ENCODE measurements at regions not wholly inside any gene's neighbourhood (a gene's known extent, or its start where the extent isn't known, plus 50 kb on each side); places are given as distances from the start of the nearest gene placed in this dataset.

DNA sequence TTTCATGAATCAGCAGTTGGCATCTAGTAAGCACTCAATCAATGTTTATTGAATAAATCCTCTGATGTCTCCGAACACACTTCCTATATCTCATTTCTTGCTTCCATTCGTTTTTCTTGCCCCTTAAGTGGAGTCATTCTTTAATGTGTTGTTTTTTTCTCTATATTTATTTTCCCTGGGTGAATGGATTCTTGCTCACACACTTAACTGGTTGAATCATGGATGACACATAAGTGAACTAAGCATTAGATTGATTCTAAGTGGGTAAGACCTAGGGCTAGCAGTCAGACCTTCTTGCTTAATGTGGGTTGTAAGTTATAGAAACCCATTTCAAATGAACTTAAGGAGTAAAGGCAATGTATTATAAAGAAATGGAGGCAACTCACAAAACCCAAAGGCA, 111.1 kb downstream of the RTL3 start:
- H3K9me3 ChIP-seq (ENCODE audit: control insufficient read depth in 2 of 2, insufficient read depth in 1 of 2, low read depth in 1 of 2, low read length in 1 of 2), result peaks cover 1 to 4% of the 10 kb centered on the region in 2 donors
- DNase-seq, result no peak
- FAIRE-seq, result no peak
- WGBS, 3 donors, result 48 to 63% (median 55%) methylated on average over 2 of the region's 2 CpGs
- H3K27ac ChIP-seq (ENCODE audit: low read depth in 1 of 3, low read length in 2 of 3), result no peak overlapping the region
- no peaks in the 10 kb centered on the region for H3K36me3 ChIP-seq (ENCODE audit: control insufficient read depth in 3 of 3, insufficient read depth in 2 of 3, low read depth in 1 of 3, low read length in 3 of 3)
- no peaks in the 10 kb centered on the region for H3K27me3 ChIP-seq (ENCODE audit: control insufficient read depth in 3 of 3, insufficient read depth in 3 of 3, low read length in 3 of 3)
- no peak overlapping the region for H3K4me3 ChIP-seq (ENCODE audit: low read depth in 1 of 3, low read length in 3 of 3)
- H3K4me1 ChIP-seq (ENCODE audit: control insufficient read depth in 3 of 3, insufficient read depth in 2 of 3, low read depth in 1 of 3, low read length in 2 of 3), result no peaks in the 10 kb centered on the region

DNA sequence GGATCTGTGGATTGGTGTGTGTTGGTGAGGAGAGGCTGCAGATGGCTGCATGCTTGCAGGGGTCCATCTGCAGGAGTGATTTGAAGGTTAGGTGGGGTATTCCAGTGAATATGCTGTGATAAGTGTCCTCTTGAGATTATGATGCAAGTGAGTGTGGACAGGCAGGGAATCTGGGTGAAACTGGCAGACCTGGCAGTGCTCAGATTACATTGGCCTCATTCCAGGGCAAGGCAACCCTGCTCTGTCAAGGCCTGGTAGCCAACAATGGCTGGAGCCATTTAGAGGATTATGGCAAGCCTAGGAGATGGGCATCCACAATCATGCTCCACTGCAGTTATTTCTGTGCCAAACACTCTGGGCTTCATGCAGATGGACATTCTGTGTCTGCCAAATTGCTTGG, 113.9 kb downstream of the RTL3 start:
- H3K27me3 ChIP-seq (ENCODE audit: control insufficient read depth in 3 of 3, insufficient read depth in 3 of 3, low read length in 3 of 3), result no peaks in the 10 kb centered on the region
- H3K36me3 ChIP-seq (ENCODE audit: control insufficient read depth in 3 of 3, insufficient read depth in 2 of 3, low read depth in 1 of 3, low read length in 3 of 3), result no peaks in the 10 kb centered on the region
- DNase-seq, result no peak
- H3K27ac ChIP-seq (ENCODE audit: low read depth in 1 of 3, low read length in 2 of 3), result no peak overlapping the region
- H3K4me1 ChIP-seq (ENCODE audit: control insufficient read depth in 3 of 3, insufficient read depth in 2 of 3, low read depth in 1 of 3, low read length in 2 of 3), result no peaks in the 10 kb centered on the region
- no peak for FAIRE-seq
- peaks cover 1 to 4% of the 10 kb centered on the region in 2 donors for H3K9me3 ChIP-seq (ENCODE audit: control insufficient read depth in 2 of 2, insufficient read depth in 1 of 2, low read depth in 1 of 2, low read length in 1 of 2)
- no peak overlapping the region for H3K4me3 ChIP-seq (ENCODE audit: low read depth in 1 of 3, low read length in 3 of 3)

GRCh38 chrX:78543281-78543680, 115.8 kb downstream of the RTL3 start:
- WGBS, 3 donors, result 90 to 97% (median 95%) methylated on average over 1 of the region's 1 CpG
- Histone ChIP-seq H3K36me3 (ENCODE audit: control insufficient read depth in 3 of 3, insufficient read depth in 2 of 3, low read depth in 1 of 3, low read length in 3 of 3) (no peaks in the 10 kb centered on the region), H3K9me3 (ENCODE audit: control insufficient read depth in 2 of 2, insufficient read depth in 1 of 2, low read depth in 1 of 2, low read length in 1 of 2) (peaks cover 1 to 4% of the 10 kb centered on the region in 2 donors), H3K27me3 (ENCODE audit: control insufficient read depth in 3 of 3, insufficient read depth in 3 of 3, low read length in 3 of 3) (no peaks in the 10 kb centered on the region), H3K4me1 (ENCODE audit: control insufficient read depth in 3 of 3, insufficient read depth in 2 of 3, low read depth in 1 of 3, low read length in 2 of 3) (no peaks in the 10 kb centered on the region), H3K27ac (ENCODE audit: low read depth in 1 of 3, low read length in 2 of 3) (no peak overlapping the region), H3K4me3 (ENCODE audit: low read depth in 1 of 3, low read length in 3 of 3) (no peak overlapping the region)
- FAIRE-seq (no peak), DNase-seq (no peak)

DNA sequence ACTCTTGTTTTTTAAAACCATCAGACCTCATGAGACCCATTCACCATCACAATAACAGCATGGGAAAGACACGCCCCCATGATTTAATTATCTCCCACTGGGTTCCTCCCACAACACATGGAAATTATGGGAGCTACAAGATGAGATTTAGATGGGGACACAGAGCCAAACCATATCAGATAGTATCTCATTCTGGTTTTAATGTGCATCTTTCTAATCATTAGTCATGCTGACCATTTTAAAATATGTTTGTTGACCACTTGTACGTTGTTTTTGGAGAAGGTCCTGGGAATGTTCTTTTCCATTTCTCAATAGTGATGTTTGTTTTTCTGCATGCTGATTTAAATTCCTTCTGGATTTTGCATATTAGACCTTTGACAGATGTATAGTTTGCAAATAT, 119.0 kb downstream of the RTL3 start:
- Histone ChIP-seq H3K27ac (ENCODE audit: low read depth in 1 of 3, low read length in 2 of 3) (no peak overlapping the region), H3K9me3 (ENCODE audit: control insufficient read depth in 2 of 2, insufficient read depth in 1 of 2, low read depth in 1 of 2, low read length in 1 of 2) (peaks cover 0 to 4% of the 10 kb centered on the region in 2 donors), H3K27me3 (ENCODE audit: control insufficient read depth in 3 of 3, insufficient read depth in 3 of 3, low read length in 3 of 3) (no peaks in the 10 kb centered on the region), H3K4me1 (ENCODE audit: control insufficient read depth in 3 of 3, insufficient read depth in 2 of 3, low read depth in 1 of 3, low read length in 2 of 3) (no peaks in the 10 kb centered on the region), H3K4me3 (ENCODE audit: low read depth in 1 of 3, low read length in 3 of 3) (no peak overlapping the region), H3K36me3 (ENCODE audit: control insufficient read depth in 3 of 3, insufficient read depth in 2 of 3, low read depth in 1 of 3, low read length in 3 of 3) (no peaks in the 10 kb centered on the region)
- no peak for DNase-seq
- no peak for FAIRE-seq
- 82 to 95% (median 85%) methylated on average over 2 of the region's 2 CpGs for WGBS, 3 donors

- FAIRE-seq, result no peak
These were observed 124.9 kb downstream of the RTL3 start for GRCh38 chrX:78534221-78534620.

DNA sequence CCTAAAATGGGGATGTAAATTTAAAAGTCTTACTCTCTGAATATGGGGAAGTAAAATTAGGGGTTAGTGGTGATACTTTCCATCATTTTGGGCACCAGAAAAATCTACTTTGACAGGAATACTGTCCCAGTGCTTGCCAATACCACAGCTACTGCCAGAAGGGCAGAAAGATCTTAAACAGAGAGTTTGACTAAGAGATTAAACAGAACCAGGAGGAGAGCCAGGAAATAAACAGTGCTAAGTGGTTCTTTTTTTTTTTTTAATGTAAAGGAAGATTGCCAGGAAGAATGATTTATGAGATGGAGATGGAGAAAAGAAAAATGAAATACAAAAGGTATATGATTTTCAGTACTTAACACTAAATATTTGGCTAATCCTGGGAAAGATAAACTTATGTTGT, 126.8 kb downstream of the RTL3 start:
- Histone ChIP-seq H3K4me3 (ENCODE audit: low read depth in 1 of 3, low read length in 3 of 3) (no peak overlapping the region), H3K27me3 (ENCODE audit: control insufficient read depth in 3 of 3, insufficient read depth in 3 of 3, low read length in 3 of 3) (no peaks in the 10 kb centered on the region), H3K36me3 (ENCODE audit: control insufficient read depth in 3 of 3, insufficient read depth in 2 of 3, low read depth in 1 of 3, low read length in 3 of 3) (no peaks in the 10 kb centered on the region), H3K4me1 (ENCODE audit: control insufficient read depth in 3 of 3, insufficient read depth in 2 of 3, low read depth in 1 of 3, low read length in 2 of 3) (no peaks in the 10 kb centered on the region), H3K9me3 (ENCODE audit: control insufficient read depth in 2 of 2, insufficient read depth in 1 of 2, low read depth in 1 of 2, low read length in 1 of 2) (no peaks in the 10 kb centered on the region), H3K27ac (ENCODE audit: low read depth in 1 of 3, low read length in 2 of 3) (no peak overlapping the region)
- DNase-seq (no peak), FAIRE-seq (no peak)

More at GRCh38 chrX:78534221-78534620, 124.9 kb downstream of the RTL3 start:
- H3K27me3 ChIP-seq (ENCODE audit: control insufficient read depth in 3 of 3, insufficient read depth in 3 of 3, low read length in 3 of 3), result no peaks in the 10 kb centered on the region
- DNase-seq, result no peak
- 67 to 81% (median 73%) methylated on average over 2 of the region's 2 CpGs for WGBS, 3 donors
- no peaks in the 10 kb centered on the region for H3K9me3 ChIP-seq (ENCODE audit: control insufficient read depth in 2 of 2, insufficient read depth in 1 of 2, low read depth in 1 of 2, low read length in 1 of 2)
- H3K36me3 ChIP-seq (ENCODE audit: control insufficient read depth in 3 of 3, insufficient read depth in 2 of 3, low read depth in 1 of 3, low read length in 3 of 3), result no peaks in the 10 kb centered on the region
- H3K4me3 ChIP-seq (ENCODE audit: low read depth in 1 of 3, low read length in 3 of 3), result no peak overlapping the region
- H3K4me1 ChIP-seq (ENCODE audit: control insufficient read depth in 3 of 3, insufficient read depth in 2 of 3, low read depth in 1 of 3, low read length in 2 of 3), result no peaks in the 10 kb centered on the region
- no peak overlapping the region for H3K27ac ChIP-seq (ENCODE audit: low read depth in 1 of 3, low read length in 2 of 3)

- no peak for DNase-seq
- Histone ChIP-seq H3K27ac (ENCODE audit: low read depth in 1 of 3, low read length in 2 of 3) (no peak overlapping the region), H3K9me3 (ENCODE audit: control insufficient read depth in 2 of 2, insufficient read depth in 1 of 2, low read depth in 1 of 2, low read length in 1 of 2) (no peaks in the 10 kb centered on the region), H3K27me3 (ENCODE audit: control insufficient read depth in 3 of 3, insufficient read depth in 3 of 3, low read length in 3 of 3) (no peaks in the 10 kb centered on the region), H3K4me1 (ENCODE audit: control insufficient read depth in 3 of 3, insufficient read depth in 2 of 3, low read depth in 1 of 3, low read length in 2 of 3) (no peaks in the 10 kb centered on the region), H3K4me3 (ENCODE audit: low read depth in 1 of 3, low read length in 3 of 3) (no peak overlapping the region), H3K36me3 (ENCODE audit: control insufficient read depth in 3 of 3, insufficient read depth in 2 of 3, low read depth in 1 of 3, low read length in 3 of 3) (no peaks in the 10 kb centered on the region)
- 50 to 85% (median 65%) methylated on average over 1 of the region's 1 CpG for WGBS, 3 donors
- FAIRE-seq, result no peak
These were observed 131.3 kb downstream of the RTL3 start for GRCh38 chrX:78527818-78528217.

DNA sequence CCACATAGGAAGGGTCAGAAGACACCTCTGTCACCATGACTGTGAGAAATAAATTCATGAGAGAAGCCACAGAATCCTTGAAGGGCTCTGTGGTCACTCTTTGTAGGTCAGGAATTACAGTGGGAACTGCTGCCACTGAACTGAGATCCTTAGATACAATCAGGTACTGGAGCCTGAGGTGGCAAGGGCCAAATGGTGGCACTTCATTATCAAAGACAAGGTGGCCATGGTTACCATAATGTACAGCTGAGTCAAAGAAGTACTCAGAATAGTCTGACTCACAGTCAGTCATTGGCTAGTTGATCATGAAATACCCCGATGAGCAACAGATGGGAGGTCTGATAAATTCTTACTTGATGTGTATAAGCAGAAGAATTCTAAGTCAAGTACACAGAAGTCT, 131.9 kb downstream of the RTL3 start:
- no peaks in the 10 kb centered on the region for H3K36me3 ChIP-seq (ENCODE audit: control insufficient read depth in 3 of 3, insufficient read depth in 2 of 3, low read depth in 1 of 3, low read length in 3 of 3)
- WGBS, 3 donors, result 64 to 80% (median 76%) methylated on average over 1 of the region's 1 CpG
- DNase-seq (no peak), FAIRE-seq (no peak)
- H3K27ac ChIP-seq (ENCODE audit: low read depth in 1 of 3, low read length in 2 of 3), result no peak overlapping the region
- H3K4me1 ChIP-seq (ENCODE audit: control insufficient read depth in 3 of 3, insufficient read depth in 2 of 3, low read depth in 1 of 3, low read length in 2 of 3), result no peaks in the 10 kb centered on the region
- H3K4me3 ChIP-seq (ENCODE audit: low read depth in 1 of 3, low read length in 3 of 3), result no peak overlapping the region
- H3K9me3 ChIP-seq (ENCODE audit: control insufficient read depth in 2 of 2, insufficient read depth in 1 of 2, low read depth in 1 of 2, low read length in 1 of 2), result no peaks in the 10 kb centered on the region
- H3K27me3 ChIP-seq (ENCODE audit: control insufficient read depth in 3 of 3, insufficient read depth in 3 of 3, low read length in 3 of 3), result no peaks in the 10 kb centered on the region

DNA sequence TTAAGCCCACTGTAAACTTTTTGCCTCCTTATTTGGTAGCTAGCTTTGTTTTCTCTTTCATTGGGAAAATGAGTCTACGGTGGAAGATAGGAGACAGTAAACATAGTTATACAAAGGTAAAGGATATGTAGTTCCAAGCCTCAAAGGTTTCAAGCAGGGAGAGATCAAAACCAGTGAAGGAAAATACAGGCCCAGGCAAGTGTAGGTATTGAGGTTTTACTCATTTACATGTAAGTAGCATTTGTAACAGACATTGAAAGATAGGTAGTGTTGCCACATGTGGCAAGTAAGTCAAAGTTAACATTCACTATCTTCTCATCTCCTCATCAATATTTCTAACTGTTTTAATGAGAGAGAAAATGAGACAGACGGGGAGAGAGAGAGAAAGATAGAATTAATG, 136.5 kb downstream of the RTL3 start:
- Histone ChIP-seq H3K36me3 (ENCODE audit: control insufficient read depth in 3 of 3, insufficient read depth in 2 of 3, low read depth in 1 of 3, low read length in 3 of 3) (no peaks in the 10 kb centered on the region), H3K4me1 (ENCODE audit: control insufficient read depth in 3 of 3, insufficient read depth in 2 of 3, low read depth in 1 of 3, low read length in 2 of 3) (no peaks in the 10 kb centered on the region), H3K27me3 (ENCODE audit: control insufficient read depth in 3 of 3, insufficient read depth in 3 of 3, low read length in 3 of 3) (no peaks in the 10 kb centered on the region), H3K27ac (ENCODE audit: low read depth in 1 of 3, low read length in 2 of 3) (no peak overlapping the region), H3K4me3 (ENCODE audit: low read depth in 1 of 3, low read length in 3 of 3) (no peak overlapping the region), H3K9me3 (ENCODE audit: control insufficient read depth in 2 of 2, insufficient read depth in 1 of 2, low read depth in 1 of 2, low read length in 1 of 2) (no peaks in the 10 kb centered on the region)
- FAIRE-seq (no peak), DNase-seq (no peak)
- WGBS, 3 donors, result 74 to 77% (median 76%) methylated on average over 2 of the region's 2 CpGs
